ENCODE measurements at regions not wholly inside any gene's neighbourhood (a gene's known extent, or its start where the extent isn't known, plus 50 kb on each side); places are given as distances from the start of the nearest gene placed in this dataset.

GRCh38 chr7:45311597-45311996 lies 154.0 kb downstream of the RAMP3 start:
- no peak for TF ChIP-seq EZH2 (IDR thresholded peaks at IDR 0.05)
- TF ChIP-seq CTCF (IDR thresholded peaks at IDR 0.05) = no peak

Data from neural progenitor cell (in vitro differentiated cells).